CD4-positive, CD25-positive, alpha-beta regulatory T cell (primary cell): ENCODE measurements at regions not wholly inside any gene's neighbourhood (a gene's known extent, or its start where the extent isn't known, plus 50 kb on each side); places are given as distances from the start of the nearest gene placed in this dataset.

Experiments used
- ATAC-seq, 2 donors: fragments of 150-1000 bp; cut with Tn5 transposase; one replicate each; pipeline ENCODE4 v1.10.0; 2021; ENCODE audit warnings: low read depth in 2 of 2, moderate number of reproducible peaks in 2 of 2, moderate library complexity in 1 of 2
- DNase-seq, 3 donors: peaks; one replicate each; pipeline versions ENCODE4 v3.0.0 to v3.0.0-alpha.2; 2012 to 2022; ENCODE audit warnings: mixed read lengths in 1 of 3
- H3K27ac ChIP-seq: one replicate; pipeline ENCODE4 v1.7.0; 2013; ENCODE audit warnings: mild to moderate bottlenecking, low read length; ENCODE audit not compliant: insufficient read depth, poor library complexity, severe bottlenecking
- H3K27me3 ChIP-seq: one replicate; pipeline ENCODE4 v1.7.0; 2013; ENCODE audit warnings: low read length; ENCODE audit not compliant: control insufficient read depth, insufficient read depth
- H3K36me3 ChIP-seq: one replicate; pipeline ENCODE4 v1.7.0; 2013; ENCODE audit warnings: mild to moderate bottlenecking, low read length, moderate library complexity; ENCODE audit not compliant: control insufficient read depth, insufficient read depth
- H3K4me1 ChIP-seq: 2 replicates; pipeline ENCODE4 v1.7.0; 2013; ENCODE audit warnings: mild to moderate bottlenecking, low read length; ENCODE audit not compliant: insufficient read depth, control insufficient read depth, poor library complexity, severe bottlenecking
- H3K4me3 ChIP-seq: one replicate; pipeline ENCODE4 v1.7.0; 2013; ENCODE audit warnings: low read depth, mild to moderate bottlenecking, low read length, moderate library complexity
- H3K9me3 ChIP-seq, 2 experiments: 1 replicate in 1 of 2; 2 replicates in 1 of 2; pipeline ENCODE4 v1.7.0; 2013; ENCODE audit warnings: low read length in 2 of 2, mild to moderate bottlenecking in 1 of 2, moderate library complexity in 1 of 2; ENCODE audit not compliant: control insufficient read depth in 2 of 2
- H3K27ac Mint-ChIP-seq, 3 donors: one replicate each; pipeline ENCODE4 v1.8.0; 2020 to 2022; ENCODE audit warnings: mild to moderate bottlenecking in 3 of 3, mixed read lengths in 3 of 3, moderate library complexity in 2 of 3
- H3K27me3 Mint-ChIP-seq: one replicate; pipeline ENCODE4 v1.8.0; 2022; ENCODE audit warnings: mild to moderate bottlenecking, mixed read lengths
- H3K36me3 Mint-ChIP-seq: one replicate; pipeline ENCODE4 v1.8.0; 2020; ENCODE audit warnings: mixed read lengths
- H3K4me1 Mint-ChIP-seq, 4 donors: one replicate each; pipeline ENCODE4 v1.8.0; 2020 to 2022; ENCODE audit warnings: mixed read lengths in 4 of 4, mild to moderate bottlenecking in 1 of 4
- H3K4me3 Mint-ChIP-seq, 4 donors: one replicate each; pipeline ENCODE4 v1.8.0; 2020 to 2022; ENCODE audit warnings: mild to moderate bottlenecking in 4 of 4, mixed read lengths in 4 of 4, moderate library complexity in 3 of 4
- H3K9me3 Mint-ChIP-seq, 7 donors: one replicate each; pipeline ENCODE4 v1.8.0; 2020 to 2022; ENCODE audit warnings: mixed read lengths in 7 of 7, mild to moderate bottlenecking in 3 of 7, moderate library complexity in 2 of 7

- Mint-ChIP-seq H3K36me3 (no peaks in the 10 kb centered on the region), H3K4me3 (peak overlapping the region in 1 of 4 donors; percentile 28), H3K27me3 (peaks cover 5% of the 10 kb centered on the region), H3K9me3 (peaks cover 0 to 6% (median 2%) of the 10 kb centered on the region in 7 donors), H3K27ac (no peak overlapping the region), H3K4me1 (peaks cover 0 to 4% (median 2%) of the 10 kb centered on the region in 4 donors)
- H3K9me3 ChIP-seq: no peaks in the 10 kb centered on the region
- no peaks in the 10 kb centered on the region for H3K36me3 ChIP-seq
- H3K27me3 ChIP-seq: no peaks in the 10 kb centered on the region
- H3K4me3 ChIP-seq: no peak overlapping the region
- no peak for ATAC-seq
- no peak overlapping the region for H3K27ac ChIP-seq
- DNase-seq: no peak
- no peaks in the 10 kb centered on the region for H3K4me1 ChIP-seq
Measured at GRCh38 chr16:73480381-73480780, 432.5 kb upstream of the ZFHX3 start.

GRCh38 chr16:73473713-73474112, 425.8 kb upstream of the ZFHX3 start:
- Mint-ChIP-seq H3K4me1 (no peaks in the 10 kb centered on the region), H3K36me3 (no peaks in the 10 kb centered on the region), H3K4me3 (no peak overlapping the region), H3K27me3 (no peaks in the 10 kb centered on the region), H3K9me3 (peaks cover 0 to 7% (median 0%) of the 10 kb centered on the region in 7 donors), H3K27ac (no peak overlapping the region)
- H3K4me3 ChIP-seq: no peak overlapping the region
- no peaks in the 10 kb centered on the region for H3K4me1 ChIP-seq
- no peaks in the 10 kb centered on the region for H3K36me3 ChIP-seq
- peaks cover 0 to 2% of the 10 kb centered on the region in 2 experiments for H3K9me3 ChIP-seq
- no peak for ATAC-seq
- DNase-seq: no peak
- no peaks in the 10 kb centered on the region for H3K27me3 ChIP-seq
- H3K27ac ChIP-seq: no peak overlapping the region

- no peaks in the 10 kb centered on the region for H3K9me3 ChIP-seq
- H3K27me3 ChIP-seq: no peaks in the 10 kb centered on the region
- no peak for DNase-seq
- Mint-ChIP-seq H3K27me3 (peaks cover 5% of the 10 kb centered on the region), H3K4me3 (no peak overlapping the region), H3K9me3 (peaks cover 0 to 15% (median 11%) of the 10 kb centered on the region in 7 donors), H3K4me1 (no peaks in the 10 kb centered on the region), H3K27ac (no peak overlapping the region), H3K36me3 (no peaks in the 10 kb centered on the region)
- no peak overlapping the region for H3K4me3 ChIP-seq
- no peak for ATAC-seq
- H3K27ac ChIP-seq: no peak overlapping the region
- H3K36me3 ChIP-seq: no peaks in the 10 kb centered on the region
- H3K4me1 ChIP-seq: no peaks in the 10 kb centered on the region
Measured at GRCh38 chr16:73464834-73465233, 416.9 kb upstream of the ZFHX3 start.

- no peak for DNase-seq
- Mint-ChIP-seq H3K27ac (no peak overlapping the region), H3K4me1 (peaks cover 0 to 6% (median 0%) of the 10 kb centered on the region in 4 donors), H3K36me3 (no peaks in the 10 kb centered on the region), H3K27me3 (peaks cover 5% of the 10 kb centered on the region), H3K9me3 (peaks cover 0 to 20% (median 11%) of the 10 kb centered on the region in 7 donors), H3K4me3 (no peak overlapping the region)
- Histone ChIP-seq H3K27ac (no peak overlapping the region), H3K9me3 (no peaks in the 10 kb centered on the region), H3K36me3 (no peaks in the 10 kb centered on the region), H3K4me1 (no peaks in the 10 kb centered on the region), H3K4me3 (no peak overlapping the region), H3K27me3 (no peaks in the 10 kb centered on the region)
- ATAC-seq: no peak
Measured at GRCh38 chr16:73459586-73459985, 411.7 kb upstream of the ZFHX3 start.

GRCh38 chr16:73457851-73458250, 409.9 kb upstream of the ZFHX3 start:
- Mint-ChIP-seq H3K36me3 (no peaks in the 10 kb centered on the region), H3K27me3 (no peaks in the 10 kb centered on the region), H3K27ac (no peak overlapping the region), H3K4me3 (no peak overlapping the region), H3K4me1 (peaks cover 0 to 6% (median 0%) of the 10 kb centered on the region in 4 donors), H3K9me3 (peaks cover 0 to 12% (median 8%) of the 10 kb centered on the region in 7 donors)
- no peak overlapping the region for H3K27ac ChIP-seq
- H3K36me3 ChIP-seq: no peaks in the 10 kb centered on the region
- H3K27me3 ChIP-seq: no peaks in the 10 kb centered on the region
- H3K4me3 ChIP-seq: no peak overlapping the region
- H3K9me3 ChIP-seq: no peaks in the 10 kb centered on the region
- DNase-seq (no peak), ATAC-seq (no peak)
- no peaks in the 10 kb centered on the region for H3K4me1 ChIP-seq

GRCh38 chr16:73448970-73449369, 401.0 kb upstream of the ZFHX3 start:
- ATAC-seq (no peak), DNase-seq (no peak)
- H3K4me1 ChIP-seq: no peaks in the 10 kb centered on the region
- H3K4me3 ChIP-seq: no peak overlapping the region
- no peaks in the 10 kb centered on the region for H3K4me1 Mint-ChIP-seq
- no peaks in the 10 kb centered on the region for H3K27me3 ChIP-seq
- H3K36me3 ChIP-seq: no peaks in the 10 kb centered on the region
- peaks cover 0 to 39% (median 4%) of the 10 kb centered on the region in 7 donors for H3K9me3 Mint-ChIP-seq
- H3K36me3 Mint-ChIP-seq: no peaks in the 10 kb centered on the region
- no peak overlapping the region for H3K27ac ChIP-seq
- no peaks in the 10 kb centered on the region for H3K27me3 Mint-ChIP-seq
- H3K27ac Mint-ChIP-seq: peak overlapping the region in 1 of 3 donors; percentile 69
- H3K4me3 Mint-ChIP-seq: no peak overlapping the region
- H3K9me3 ChIP-seq: peaks cover 2 to 7% of the 10 kb centered on the region in 2 experiments

- ATAC-seq: no peak
- H3K4me3 Mint-ChIP-seq: no peak overlapping the region
- DNase-seq: no peak
- H3K9me3 Mint-ChIP-seq: peaks cover 0 to 39% (median 4%) of the 10 kb centered on the region in 7 donors
- H3K36me3 ChIP-seq: no peaks in the 10 kb centered on the region
- H3K27ac Mint-ChIP-seq: no peak overlapping the region
- no peak overlapping the region for H3K27ac ChIP-seq
- no peaks in the 10 kb centered on the region for H3K27me3 Mint-ChIP-seq
- no peaks in the 10 kb centered on the region for H3K4me1 ChIP-seq
- H3K4me1 Mint-ChIP-seq: no peaks in the 10 kb centered on the region
- no peak overlapping the region for H3K4me3 ChIP-seq
- no peaks in the 10 kb centered on the region for H3K27me3 ChIP-seq
- H3K36me3 Mint-ChIP-seq: no peaks in the 10 kb centered on the region
- peaks cover 2 to 7% of the 10 kb centered on the region in 2 experiments for H3K9me3 ChIP-seq
Measured at GRCh38 chr16:73447846-73448245, 399.9 kb upstream of the ZFHX3 start.

GRCh38 chr16:73434621-73435020, 386.7 kb upstream of the ZFHX3 start:
- Histone ChIP-seq H3K4me3 (no peak overlapping the region), H3K36me3 (no peaks in the 10 kb centered on the region), H3K4me1 (no peaks in the 10 kb centered on the region), H3K9me3 (no peaks in the 10 kb centered on the region), H3K27me3 (no peaks in the 10 kb centered on the region), H3K27ac (no peak overlapping the region)
- ATAC-seq: no peak
- peaks cover 0 to 8% (median 4%) of the 10 kb centered on the region in 7 donors for H3K9me3 Mint-ChIP-seq
- no peaks in the 10 kb centered on the region for H3K36me3 Mint-ChIP-seq
- H3K4me1 Mint-ChIP-seq: no peaks in the 10 kb centered on the region
- no peaks in the 10 kb centered on the region for H3K27me3 Mint-ChIP-seq
- H3K4me3 Mint-ChIP-seq: no peak overlapping the region
- H3K27ac Mint-ChIP-seq: no peak overlapping the region
- DNase-seq: no peak
